Sigmoid colon (tissue), 3 donors: ENCODE measurements at regions not wholly inside any gene's neighbourhood (a gene's known extent, or its start where the extent isn't known, plus 50 kb on each side); places are given as distances from the start of the nearest gene placed in this dataset.

ENCODE experiments used
- CTCF ChIP-seq, 4 experiments: fragments of 450-650 bp in 3 of 4; fragments of 200-600 bp in 1 of 4; IDR thresholded peaks; one replicate each; pipeline ENCODE4 v1.5.1; 2016 to 2019; ENCODE audit warnings: antibody characterized with exemption in 4 of 4, mild to moderate bottlenecking in 3 of 4, moderate library complexity in 2 of 4
- POLR2A ChIP-seq, 2 donors: fragments of 450-650 bp; IDR thresholded peaks; one replicate each; pipeline ENCODE4 v1.6.1; 2016; ENCODE audit warnings: antibody characterized with exemption in 2 of 2, mild to moderate bottlenecking in 2 of 2, moderate library complexity in 2 of 2

DNA sequence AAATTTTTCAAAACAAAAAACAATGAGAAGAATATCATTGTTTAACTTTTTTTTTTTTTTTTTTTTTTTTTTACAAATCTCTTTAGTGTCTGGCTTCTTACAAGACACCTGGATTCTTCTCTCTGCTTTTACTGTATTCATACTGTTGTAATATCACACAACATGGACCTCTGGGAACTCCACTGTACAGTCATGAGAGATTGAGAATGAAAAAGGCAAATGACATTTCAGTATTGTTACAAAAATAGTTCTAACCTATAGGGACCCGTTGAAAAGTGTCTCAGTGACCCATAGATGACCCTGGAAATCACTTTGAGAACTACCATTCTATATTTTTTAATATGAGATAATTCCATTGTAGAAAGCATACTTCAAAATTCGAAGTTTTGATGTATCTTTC, 124.4 kb downstream of the SLIT2 start:
- no peak for TF ChIP-seq POLR2A (IDR thresholded peaks at IDR 0.05)
- no peak for TF ChIP-seq CTCF (IDR thresholded peaks at IDR 0.05)
